NCI-H2107 (cell line): ENCODE measurements at regions not wholly inside any gene's neighbourhood (a gene's known extent, or its start where the extent isn't known, plus 50 kb on each side); places are given as distances from the start of the nearest gene placed in this dataset.
"Not testable (repeated sequence)": the region's sequence is repeated elsewhere in the genome, so short reads cannot be mapped to it uniquely, and the experiment has no call there.

Source experiments
- DNase-seq: peaks from one replicate; lab custom pipeline; 2025; lab: John Stamatoyannopoulos, UW

- DNase-seq, result not testable (repeated sequence)
Measured at GRCh38 chrX:3914059-3914458, 200.6 kb upstream of the PRKX start.

- DNase-seq, result not testable (repeated sequence)
Measured at GRCh38 chrX:3911012-3911411, 197.6 kb upstream of the PRKX start.

GRCh38 chrX:3910611-3911010 lies 197.2 kb upstream of the PRKX start:
- not testable (repeated sequence) for DNase-seq

- not testable (repeated sequence) for DNase-seq
Measured at GRCh38 chrX:3905522-3906258, 192.2 kb upstream of the PRKX start.

GRCh38 chrX:3902222-3902621 lies 188.8 kb upstream of the PRKX start:
- DNase-seq, result not testable (repeated sequence)

GRCh38 chrX:3896755-3897154 lies 183.3 kb upstream of the PRKX start:
- not testable (repeated sequence) for DNase-seq

GRCh38 chrX:3882553-3882920 lies 169.1 kb upstream of the PRKX start:
- not testable (repeated sequence) for DNase-seq

GRCh38 chrX:3881898-3882552 lies 168.6 kb upstream of the PRKX start:
- DNase-seq, result not testable (repeated sequence)

GRCh38 chrX:3881255-3881895 lies 167.9 kb upstream of the PRKX start:
- DNase-seq, result not testable (repeated sequence)

GRCh38 chrX:3876393-3876792 lies 162.9 kb upstream of the PRKX start:
- not testable (repeated sequence) for DNase-seq

GRCh38 chrX:3875638-3876037 lies 162.2 kb upstream of the PRKX start:
- not testable (repeated sequence) for DNase-seq

- DNase-seq, result not testable (repeated sequence)
Measured at GRCh38 chrX:3872226-3872879, 158.9 kb upstream of the PRKX start.

GRCh38 chrX:3867067-3867831 lies 153.8 kb upstream of the PRKX start:
- not testable (repeated sequence) for DNase-seq

GRCh38 chrX:3858332-3858731 lies 144.9 kb upstream of the PRKX start:
- DNase-seq, result not testable (repeated sequence)

- not testable (repeated sequence) for DNase-seq
Measured at GRCh38 chrX:3843522-3844145, 130.2 kb upstream of the PRKX start.

- DNase-seq, result not testable (repeated sequence)
Measured at GRCh38 chrX:3842822-3843521, 129.5 kb upstream of the PRKX start.

GRCh38 chrX:3838754-3839153 lies 125.3 kb upstream of the PRKX start:
- not testable (repeated sequence) for DNase-seq

- DNase-seq, result not testable (repeated sequence)
Measured at GRCh38 chrX:3837958-3838643, 124.7 kb upstream of the PRKX start.

GRCh38 chrX:3837211-3837610 lies 123.8 kb upstream of the PRKX start:
- not testable (repeated sequence) for DNase-seq
